ENCODE measurements at regions not wholly inside any gene's neighbourhood (a gene's known extent, or its start where the extent isn't known, plus 50 kb on each side); places are given as distances from the start of the nearest gene placed in this dataset.
"Not testable (repeated sequence)": the region's sequence is repeated elsewhere in the genome, so short reads cannot be mapped to it uniquely, and the experiment has no call there.

- no peak for TF ChIP-seq CTCF (IDR thresholded peaks at IDR 0.05; ENCODE audit: borderline replicate concordance, insufficient read depth, low read depth, low read length)
- H3K4me3 ChIP-seq (ENCODE audit: low read depth, low read length), result no peak overlapping the region
Observed at GRCh38 chr21:27339902-27340301, 373.0 kb upstream of the ADAMTS5 start.

GRCh38 chr21:27338007-27338406 lies 371.1 kb upstream of the ADAMTS5 start:
- H3K4me3 ChIP-seq (ENCODE audit: low read depth, low read length), result not testable (repeated sequence)

GRCh38 chr21:27333096-27333495 lies 366.2 kb upstream of the ADAMTS5 start:
- no peak for TF ChIP-seq CTCF (IDR thresholded peaks at IDR 0.05; ENCODE audit: borderline replicate concordance, insufficient read depth, low read depth, low read length)
- no peak overlapping the region for H3K4me3 ChIP-seq (ENCODE audit: low read depth, low read length)

GRCh38 chr21:27329255-27329851 lies 362.5 kb upstream of the ADAMTS5 start:
- TF ChIP-seq CTCF (IDR thresholded peaks at IDR 0.05; ENCODE audit: borderline replicate concordance, insufficient read depth, low read depth, low read length), result no peak
- H3K4me3 ChIP-seq (ENCODE audit: low read depth, low read length), result no peak overlapping the region

- no peak for TF ChIP-seq CTCF (IDR thresholded peaks at IDR 0.05; ENCODE audit: borderline replicate concordance, insufficient read depth, low read depth, low read length)
Observed at GRCh38 chr21:27326301-27326700, 359.4 kb upstream of the ADAMTS5 start.

GRCh38 chr21:27323331-27323730 lies 356.4 kb upstream of the ADAMTS5 start:
- TF ChIP-seq CTCF (IDR thresholded peaks at IDR 0.05; ENCODE audit: borderline replicate concordance, insufficient read depth, low read depth, low read length), result no peak
- H3K4me3 ChIP-seq (ENCODE audit: low read depth, low read length), result no peak overlapping the region

More at GRCh38 chr21:27326301-27326700, 359.4 kb upstream of the ADAMTS5 start:
- H3K4me3 ChIP-seq (ENCODE audit: low read depth, low read length), result no peak overlapping the region

GRCh38 chr21:27321791-27322190 lies 354.9 kb upstream of the ADAMTS5 start:
- no peak for TF ChIP-seq CTCF (IDR thresholded peaks at IDR 0.05; ENCODE audit: borderline replicate concordance, insufficient read depth, low read depth, low read length)
- H3K4me3 ChIP-seq (ENCODE audit: low read depth, low read length), result no peak overlapping the region

GRCh38 chr21:27320868-27321267 lies 354.0 kb upstream of the ADAMTS5 start:
- TF ChIP-seq CTCF (IDR thresholded peaks at IDR 0.05; ENCODE audit: borderline replicate concordance, insufficient read depth, low read depth, low read length), result no peak

GRCh38 chr21:27317601-27318000 lies 350.7 kb upstream of the ADAMTS5 start:
- not testable (repeated sequence) for H3K4me3 ChIP-seq (ENCODE audit: low read depth, low read length)

More at GRCh38 chr21:27320868-27321267, 354.0 kb upstream of the ADAMTS5 start:
- no peak overlapping the region for H3K4me3 ChIP-seq (ENCODE audit: low read depth, low read length)
